CD4-positive, alpha-beta T cell treated with Interleukin-17A for 4 hours (primary cell): ENCODE measurements at regions not wholly inside any gene's neighbourhood (a gene's known extent, or its start where the extent isn't known, plus 50 kb on each side); places are given as distances from the start of the nearest gene placed in this dataset.

ENCODE experiments used
- DNase-seq: peaks from one replicate; pipeline ENCODE4 v3.0.0-alpha.2; 2020; ENCODE audit warnings: mixed read lengths

GRCh38 chr6:43946641-43947363, 176.8 kb downstream of the VEGFA start:
- DNase-seq = no peak

GRCh38 chr6:43945768-43946080, 175.7 kb downstream of the VEGFA start:
- no peak for DNase-seq

GRCh38 chr6:43944908-43945767, 175.1 kb downstream of the VEGFA start:
- no peak for DNase-seq

- DNase-seq = no peak
Observed at GRCh38 chr6:43943781-43944250, 173.8 kb downstream of the VEGFA start.

- DNase-seq = no peak
Observed at GRCh38 chr6:43943099-43943766, 173.2 kb downstream of the VEGFA start.

- no peak for DNase-seq
Observed at GRCh38 chr6:43942616-43943015, 172.6 kb downstream of the VEGFA start.

- no peak for DNase-seq
Observed at GRCh38 chr6:43942011-43942442, 172.0 kb downstream of the VEGFA start.

- DNase-seq = no peak
Observed at GRCh38 chr6:43941174-43941573, 171.2 kb downstream of the VEGFA start.

- DNase-seq = no peak
Observed at GRCh38 chr6:43940393-43941087, 170.5 kb downstream of the VEGFA start.

- DNase-seq = no peak
Observed at GRCh38 chr6:43940071-43940392, 170.0 kb downstream of the VEGFA start.

GRCh38 chr6:43939281-43940070, 169.5 kb downstream of the VEGFA start:
- DNase-seq = no peak

- DNase-seq = no peak
Observed at GRCh38 chr6:43938178-43939105, 168.4 kb downstream of the VEGFA start.

- no peak for DNase-seq
Observed at GRCh38 chr6:43937236-43938177, 167.5 kb downstream of the VEGFA start.

- DNase-seq = no peak
Observed at GRCh38 chr6:43936476-43936875, 166.5 kb downstream of the VEGFA start.

GRCh38 chr6:43935921-43936439, 166.0 kb downstream of the VEGFA start:
- DNase-seq = no peak

GRCh38 chr6:43934803-43935602, 165.0 kb downstream of the VEGFA start:
- no peak for DNase-seq

- DNase-seq = no peak
Observed at GRCh38 chr6:43934183-43934802, 164.3 kb downstream of the VEGFA start.

GRCh38 chr6:43933148-43933885, 163.3 kb downstream of the VEGFA start:
- DNase-seq = no peak
